ENCODE measurements at regions not wholly inside any gene's neighbourhood (a gene's known extent, or its start where the extent isn't known, plus 50 kb on each side); places are given as distances from the start of the nearest gene placed in this dataset.
A peak's percentile ranks its signal among the peaks of the same experiment; 100 is the strongest.

- intact Hi-C loops (cut with DNase I), result no loop called here
- H3K4me1 ChIP-seq, result peaks cover 3 to 8% of the 10 kb centered on the region in 2 donors
- H3K27me3 ChIP-seq, result no peaks in the 10 kb centered on the region
- no peak overlapping the region for H3K4me3 ChIP-seq (replicated peaks in 1 of 3)
- H3K9me3 ChIP-seq, result no peaks in the 10 kb centered on the region
- TF ChIP-seq, protein P1, sequence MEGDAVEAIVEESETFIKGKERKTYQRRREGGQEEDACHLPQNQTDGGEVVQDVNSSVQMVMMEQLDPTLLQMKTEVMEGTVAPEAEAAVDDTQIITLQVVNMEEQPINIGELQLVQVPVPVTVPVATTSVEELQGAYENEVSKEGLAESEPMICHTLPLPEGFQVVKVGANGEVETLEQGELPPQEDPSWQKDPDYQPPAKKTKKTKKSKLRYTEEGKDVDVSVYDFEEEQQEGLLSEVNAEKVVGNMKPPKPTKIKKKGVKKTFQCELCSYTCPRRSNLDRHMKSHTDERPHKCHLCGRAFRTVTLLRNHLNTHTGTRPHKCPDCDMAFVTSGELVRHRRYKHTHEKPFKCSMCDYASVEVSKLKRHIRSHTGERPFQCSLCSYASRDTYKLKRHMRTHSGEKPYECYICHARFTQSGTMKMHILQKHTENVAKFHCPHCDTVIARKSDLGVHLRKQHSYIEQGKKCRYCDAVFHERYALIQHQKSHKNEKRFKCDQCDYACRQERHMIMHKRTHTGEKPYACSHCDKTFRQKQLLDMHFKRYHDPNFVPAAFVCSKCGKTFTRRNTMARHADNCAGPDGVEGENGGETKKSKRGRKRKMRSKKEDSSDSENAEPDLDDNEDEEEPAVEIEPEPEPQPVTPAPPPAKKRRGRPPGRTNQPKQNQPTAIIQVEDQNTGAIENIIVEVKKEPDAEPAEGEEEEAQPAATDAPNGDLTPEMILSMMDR (IDR thresholded peaks at IDR 0.05), result no peak
- no peak for TF ChIP-seq POLR2A (IDR thresholded peaks at IDR 0.05)
- no peaks in the 10 kb centered on the region for H3K36me3 ChIP-seq
- DNase-seq, result peak; percentile 11 to 52
- WGBS, 2 donors, result 47 to 53% methylated on average over 4 of the region's 4 CpGs
- peak overlapping the region in 2 of 3 donors; percentile 42 to 75 for H3K27ac ChIP-seq
These were observed 513.1 kb downstream of the MIAT start for GRCh38 chr22:27170491-27170890.

- Histone ChIP-seq H3K4me3 (replicated peaks in 1 of 3) (no peak overlapping the region), H3K4me1 (peaks cover 3 to 8% of the 10 kb centered on the region in 2 donors), H3K9me3 (no peaks in the 10 kb centered on the region), H3K27me3 (no peaks in the 10 kb centered on the region), H3K27ac (peak overlapping the region in 1 of 3 donors; percentile 75), H3K36me3 (no peaks in the 10 kb centered on the region)
- intact Hi-C loops (cut with DNase I), result no loop called here
- WGBS, 2 donors, result 96 to 100% methylated on average over 2 of the region's 2 CpGs
- DNase-seq, result no peak
- no peak for TF ChIP-seq POLR2A (IDR thresholded peaks at IDR 0.05)
- TF ChIP-seq, protein P1 (IDR thresholded peaks at IDR 0.05), result no peak
These were observed 513.8 kb downstream of the MIAT start for GRCh38 chr22:27171212-27171611.

DNA sequence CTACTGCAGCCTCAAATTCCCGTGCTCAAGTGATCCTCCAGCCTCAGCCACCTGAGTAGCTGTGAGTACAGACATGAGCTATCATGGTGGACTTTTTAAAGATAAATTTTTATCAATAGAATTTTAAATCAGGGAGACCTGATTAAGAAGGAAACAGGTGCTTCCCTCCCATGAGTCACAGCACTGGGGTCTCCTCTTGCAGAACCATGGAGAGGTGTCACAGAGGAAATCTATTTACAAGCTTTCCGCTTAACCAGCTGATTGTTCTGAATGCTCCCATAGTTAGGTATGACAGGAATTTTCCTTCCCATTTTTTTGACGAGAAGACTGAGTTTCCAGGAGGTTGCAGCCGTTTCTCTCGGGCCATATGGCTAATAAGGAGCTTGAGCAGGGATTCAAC, 516.1 kb downstream of the MIAT start:
- Histone ChIP-seq H3K36me3 (no peaks in the 10 kb centered on the region), H3K27ac (no peak overlapping the region), H3K4me1 (peaks cover 3 to 8% of the 10 kb centered on the region in 2 donors), H3K4me3 (replicated peaks in 1 of 3) (no peak overlapping the region), H3K27me3 (no peaks in the 10 kb centered on the region), H3K9me3 (no peaks in the 10 kb centered on the region)
- whole genome bisulfite sequencing, 2 donors, result 66 to 85% methylated on average over 5 of the region's 5 CpGs
- TF ChIP-seq, protein P1 (IDR thresholded peaks at IDR 0.05), result no peak
- no peak for TF ChIP-seq POLR2A (IDR thresholded peaks at IDR 0.05)
- DNase-seq, result no peak
- intact Hi-C loops (cut with DNase I), result no loop called here

DNA sequence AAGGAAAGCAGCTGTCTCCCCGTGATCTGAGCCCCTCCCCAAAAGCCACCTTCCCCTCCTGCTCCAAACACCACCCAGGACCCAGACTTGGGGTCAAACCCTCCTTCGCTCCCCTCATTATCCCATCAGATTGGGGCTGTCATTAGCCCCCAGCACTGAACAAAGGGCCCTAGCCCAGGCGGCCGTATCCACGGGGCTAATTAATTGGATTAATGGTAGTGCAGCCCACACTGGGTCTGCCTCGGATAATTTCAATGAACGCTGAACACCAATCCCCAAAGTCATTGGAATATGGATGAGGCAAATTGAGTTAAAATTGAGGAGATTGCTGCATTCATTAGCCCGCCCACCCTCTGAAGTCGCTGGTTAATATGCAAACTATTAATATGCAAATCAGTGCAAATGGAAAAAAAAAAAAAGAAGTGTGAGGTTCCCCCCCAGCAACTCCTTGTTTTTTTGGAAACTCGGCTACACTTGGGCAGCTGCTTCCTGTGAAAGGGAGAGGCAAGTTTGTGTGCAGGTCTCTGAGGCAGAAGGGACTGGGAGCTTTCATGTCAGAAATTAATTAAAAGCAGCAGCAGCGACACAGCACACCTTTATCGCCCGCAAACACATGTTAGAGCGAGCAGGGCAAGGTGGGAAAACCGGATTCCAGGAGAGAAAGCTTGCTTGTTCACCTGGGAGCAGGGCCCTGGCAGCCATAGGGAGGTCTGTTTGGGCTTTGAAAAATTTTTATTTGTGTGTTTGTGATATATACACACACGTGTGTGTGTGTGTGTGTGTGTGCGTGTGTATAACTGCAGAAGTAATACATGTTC, 517.8 kb downstream of the MIAT start:
- TF ChIP-seq, protein P1 (IDR thresholded peaks at IDR 0.05), result no peak
- TF ChIP-seq POLR2A (IDR thresholded peaks at IDR 0.05), result no peak
- DNase-seq, result no peak
- Histone ChIP-seq H3K36me3 (no peaks in the 10 kb centered on the region), H3K4me3 (replicated peaks in 1 of 3) (no peak overlapping the region), H3K9me3 (no peaks in the 10 kb centered on the region), H3K27me3 (no peaks in the 10 kb centered on the region), H3K27ac (no peak overlapping the region), H3K4me1 (peaks cover 3 to 6% of the 10 kb centered on the region in 2 donors)
- intact Hi-C loops (cut with DNase I), result no loop called here
- 72 to 77% methylated on average over 17 of the region's 17 CpGs for WGBS, 2 donors

GRCh38 chr22:27175974-27176373, 518.6 kb downstream of the MIAT start:
- TF ChIP-seq POLR2A (IDR thresholded peaks at IDR 0.05), result no peak
- TF ChIP-seq, protein P1 (IDR thresholded peaks at IDR 0.05), result no peak
- no peaks in the 10 kb centered on the region for H3K9me3 ChIP-seq
- H3K4me1 ChIP-seq, result no peaks in the 10 kb centered on the region
- no peaks in the 10 kb centered on the region for H3K36me3 ChIP-seq
- no peak for DNase-seq
- WGBS, 2 donors, result 81 to 83% methylated on average over 2 of the region's 2 CpGs
- no peak overlapping the region for H3K4me3 ChIP-seq (replicated peaks in 1 of 3)
- no peak overlapping the region for H3K27ac ChIP-seq
- intact Hi-C loops (cut with DNase I), result no loop called here
- no peaks in the 10 kb centered on the region for H3K27me3 ChIP-seq
